Neural cell (in vitro differentiated cells): ENCODE measurements at regions not wholly inside any gene's neighbourhood (a gene's known extent, or its start where the extent isn't known, plus 50 kb on each side); places are given as distances from the start of the nearest gene placed in this dataset.

Experiments used
- H2AFZ ChIP-seq: fragments of 200-600, 300-800 bp; sonication (generic), shearing (Covaris generic); 2 replicates; pipeline ENCODE4 v1.6.0; 2014; ENCODE audit warnings: low read depth, mild to moderate bottlenecking, antibody characterized with exemption, low read length, moderate library complexity
- H3F3A ChIP-seq: fragments of 200-600 bp; shearing (Covaris generic); 2 replicates; pipeline ENCODE4 v1.6.1; 2016; ENCODE audit warnings: mild to moderate bottlenecking, moderate library complexity, mixed read lengths, antibody characterized with exemption, low read length; ENCODE audit not compliant: insufficient read depth, poor library complexity, severe bottlenecking
- H3K27ac ChIP-seq: fragments of 200-600, 300-800 bp; sonication (generic), shearing (Covaris generic); 2 replicates; pipeline ENCODE4 v1.5.1; 2014; ENCODE audit warnings: mild to moderate bottlenecking, low read length, moderate library complexity
- H3K27me3 ChIP-seq: fragments of 300-800, 200-600 bp; sonication (generic), shearing (Covaris generic); 2 replicates; pipeline ENCODE4 v1.6.0; 2014; ENCODE audit warnings: mild to moderate bottlenecking, low read depth, low read length, moderate library complexity; ENCODE audit not compliant: insufficient read depth
- H3K36me3 ChIP-seq: fragments of 300-800, 200-600 bp; sonication (generic), shearing (Covaris generic); 2 replicates; pipeline ENCODE4 v1.5.1; 2014; ENCODE audit warnings: mild to moderate bottlenecking, antibody characterized with exemption, low read length, moderate library complexity; ENCODE audit not compliant: insufficient read depth
- H3K4me2 ChIP-seq: fragments of 300-800, 200-600 bp; sonication (generic), shearing (Covaris generic); 2 replicates; pipeline ENCODE4 v1.6.0; 2014; ENCODE audit warnings: mild to moderate bottlenecking, low read length
- H3K4me3 ChIP-seq: fragments of 300-800, 200-600 bp; sonication (generic), shearing (Covaris generic); 2 replicates; pipeline ENCODE4 v1.5.1; 2014; ENCODE audit warnings: mild to moderate bottlenecking, low read length, moderate library complexity
- H3K79me2 ChIP-seq: fragments of 200-600 bp; shearing (Covaris generic); replicated peaks from 2 replicates; pipeline ENCODE4 v1.6.0; 2014; ENCODE audit warnings: mild to moderate bottlenecking, low read length, moderate library complexity; ENCODE audit not compliant: insufficient read depth
- H3K9ac ChIP-seq: fragments of 300-800, 200-600 bp; sonication (generic), shearing (Covaris generic); 2 replicates; pipeline ENCODE4 v1.6.1; 2016; ENCODE audit warnings: mild to moderate bottlenecking, low read length, mixed read lengths
- H3K9me2 ChIP-seq: fragments of 200-600 bp; shearing (Covaris generic); 2 replicates; pipeline ENCODE4 v1.6.1; 2016; ENCODE audit warnings: mild to moderate bottlenecking, low read length, mixed read lengths; ENCODE audit not compliant: insufficient read depth
- H3K9me3 ChIP-seq: fragments of 200-600, 300-800 bp; sonication (generic), shearing (Covaris generic); 2 replicates; pipeline ENCODE4 v1.6.1; 2016; ENCODE audit warnings: mild to moderate bottlenecking, mixed run types, low read length, moderate library complexity, mixed read lengths
- H4K20me1 ChIP-seq: fragments of 200-600 bp; shearing (Covaris generic); 2 replicates; pipeline ENCODE4 v1.6.1; 2016; ENCODE audit warnings: mild to moderate bottlenecking, mixed run types; ENCODE audit not compliant: insufficient read depth
- CTCF ChIP-seq: fragments of 450-650 bp; IDR thresholded peaks from 2 replicates; pipeline ENCODE4 v1.5.1; 2014; ENCODE audit warnings: antibody characterized with exemption, mild to moderate bottlenecking, moderate library complexity; ENCODE audit not compliant: poor library complexity, severe bottlenecking
- EP300 ChIP-seq: fragments of 450-650 bp; conservative IDR thresholded peaks from 2 replicates; pipeline ENCODE4 v1.6.1; 2014; ENCODE audit warnings: antibody characterized with exemption, mild to moderate bottlenecking, moderate library complexity; ENCODE audit not compliant: poor library complexity, severe bottlenecking
- EZH2 ChIP-seq: fragments of 200-600, 300-800 bp; shearing (Covaris generic), sonication (generic); IDR thresholded peaks from 2 replicates; pipeline ENCODE4 v1.6.1; 2014; ENCODE audit warnings: antibody characterized with exemption, low read length, borderline replicate concordance, mild to moderate bottlenecking; ENCODE audit not compliant: insufficient read depth, poor library complexity, severe bottlenecking
- MXI1 ChIP-seq: fragments of 450-650 bp; conservative IDR thresholded peaks from 2 replicates; pipeline ENCODE4 v1.6.1; 2014; ENCODE audit warnings: antibody characterized with exemption, mild to moderate bottlenecking; ENCODE audit not compliant: poor library complexity, severe bottlenecking
- POLR2AphosphoS5 ChIP-seq: IDR thresholded peaks from 2 replicates; pipeline ENCODE4 v1.6.1; 2012
- RAD21 ChIP-seq: fragments of 450-650 bp; conservative IDR thresholded peaks from 2 replicates; pipeline ENCODE4 v1.6.1; 2014; ENCODE audit warnings: antibody characterized with exemption, mild to moderate bottlenecking, moderate library complexity
- REST ChIP-seq: IDR thresholded peaks from 2 replicates; pipeline ENCODE4 v1.6.1; 2012; ENCODE audit warnings: borderline replicate concordance
- SMC3 ChIP-seq: fragments of 450-650 bp; conservative IDR thresholded peaks from 2 replicates; pipeline ENCODE4 v1.6.1; 2014; ENCODE audit warnings: antibody characterized with exemption, mild to moderate bottlenecking, moderate library complexity; ENCODE audit not compliant: poor library complexity
- TAF1 ChIP-seq: IDR thresholded peaks from 2 replicates; pipeline ENCODE4 v1.6.1; 2012; ENCODE audit warnings: low read depth

GRCh38 chr11:57071829-57072228, 83.1 kb downstream of the OR5AK2 start:
- Histone ChIP-seq H3K27ac (no peak overlapping the region), H3K9me2 (no peaks in the 10 kb centered on the region), H3K79me2 (no peaks in the 10 kb centered on the region), H3K9me3 (no peaks in the 10 kb centered on the region), H3K4me3 (no peak overlapping the region), H3K9ac (no peak overlapping the region), H4K20me1 (no peaks in the 10 kb centered on the region), H3K36me3 (no peaks in the 10 kb centered on the region), H3K27me3 (no peaks in the 10 kb centered on the region), H3K4me2 (no peak overlapping the region), H3F3A (no peaks in the 10 kb centered on the region), H2AFZ (no peak overlapping the region)
- TF ChIP-seq RAD21 = no peak
- TF ChIP-seq EP300 = no peak
- TF ChIP-seq REST = no peak
- TF ChIP-seq MXI1 = no peak
- TF ChIP-seq CTCF = no peak
- no peak for TF ChIP-seq POLR2AphosphoS5
- no peak for TF ChIP-seq EZH2
- no peak for TF ChIP-seq TAF1
- TF ChIP-seq SMC3 = no peak

DNA sequence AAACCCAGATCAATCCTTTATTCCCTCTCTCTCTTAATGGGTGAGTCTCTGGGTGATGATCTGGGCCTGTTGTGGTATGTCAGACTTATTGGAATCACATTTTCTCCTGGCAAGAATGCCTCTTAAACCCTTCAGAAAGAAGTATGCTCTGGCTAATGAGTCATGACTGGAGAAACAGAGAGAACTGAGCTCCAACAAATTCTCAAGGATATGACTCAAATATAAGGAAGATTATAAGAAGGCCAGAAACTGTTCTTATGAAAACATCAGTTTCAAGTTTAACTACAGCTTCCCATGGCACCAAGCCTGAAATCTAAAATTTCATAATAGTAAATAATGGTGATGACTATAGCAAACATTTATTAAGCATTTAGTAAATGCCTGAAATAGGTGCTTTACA, 83.9 kb downstream of the OR5AK2 start:
- H3F3A ChIP-seq = no peaks in the 10 kb centered on the region
- no peaks in the 10 kb centered on the region for H3K36me3 ChIP-seq
- H3K4me3 ChIP-seq = no peak overlapping the region
- H3K9me2 ChIP-seq = no peaks in the 10 kb centered on the region
- H3K9me3 ChIP-seq = no peaks in the 10 kb centered on the region
- no peaks in the 10 kb centered on the region for H3K79me2 ChIP-seq
- H4K20me1 ChIP-seq = no peaks in the 10 kb centered on the region
- H3K27me3 ChIP-seq = no peaks in the 10 kb centered on the region
- H3K4me2 ChIP-seq = no peak overlapping the region
- H2AFZ ChIP-seq = no peak overlapping the region
- no peak overlapping the region for H3K9ac ChIP-seq
- no peak for TF ChIP-seq CTCF
- TF ChIP-seq TAF1 = no peak
- no peak for TF ChIP-seq EP300
- no peak for TF ChIP-seq MXI1
- no peak for TF ChIP-seq RAD21
- TF ChIP-seq EZH2 = no peak
- TF ChIP-seq REST = no peak
- no peak for TF ChIP-seq SMC3
- no peak for TF ChIP-seq POLR2AphosphoS5
- no peak overlapping the region for H3K27ac ChIP-seq
